C4-2B (cell line): ENCODE measurements at regions not wholly inside any gene's neighbourhood (a gene's known extent, or its start where the extent isn't known, plus 50 kb on each side); places are given as distances from the start of the nearest gene placed in this dataset.
A peak's percentile ranks its signal among the peaks of the same experiment; 100 is the strongest.

Source experiments
- H3K27ac ChIP-seq: fragments of 450-650 bp; 2 replicates; pipeline ENCODE4 v1.5.1; 2017
- ZFX ChIP-seq: fragments of 450-650 bp; IDR thresholded peaks from 2 replicates; pipeline ENCODE4 v1.6.1; 2017
- TF ChIP-seq, protein P1 (sequence below): fragments of 450-650 bp; conservative IDR thresholded peaks from 2 replicates; pipeline ENCODE4 v1.5.1; 2017; ENCODE audit warnings: mild to moderate bottlenecking

DNA sequence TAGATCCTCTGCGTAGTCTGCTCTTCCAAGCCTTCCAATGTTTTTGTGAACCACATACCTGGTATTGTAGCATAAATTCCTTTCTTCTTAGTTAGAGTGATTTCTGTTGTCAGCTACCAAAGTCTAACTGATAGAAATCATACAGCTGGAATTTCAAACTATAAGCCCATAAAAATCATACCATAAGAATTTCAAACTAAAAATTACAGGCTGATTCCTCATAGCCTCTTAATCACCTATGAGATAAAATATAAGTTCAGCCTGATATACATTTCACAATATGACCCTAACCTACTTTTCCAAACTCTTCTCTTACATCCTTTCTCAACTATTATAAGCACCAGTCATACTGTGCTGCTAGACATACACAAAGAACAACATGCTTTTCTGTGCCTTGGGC is 64.8 kb downstream of the PTHLH start:
- TF ChIP-seq, protein P1, sequence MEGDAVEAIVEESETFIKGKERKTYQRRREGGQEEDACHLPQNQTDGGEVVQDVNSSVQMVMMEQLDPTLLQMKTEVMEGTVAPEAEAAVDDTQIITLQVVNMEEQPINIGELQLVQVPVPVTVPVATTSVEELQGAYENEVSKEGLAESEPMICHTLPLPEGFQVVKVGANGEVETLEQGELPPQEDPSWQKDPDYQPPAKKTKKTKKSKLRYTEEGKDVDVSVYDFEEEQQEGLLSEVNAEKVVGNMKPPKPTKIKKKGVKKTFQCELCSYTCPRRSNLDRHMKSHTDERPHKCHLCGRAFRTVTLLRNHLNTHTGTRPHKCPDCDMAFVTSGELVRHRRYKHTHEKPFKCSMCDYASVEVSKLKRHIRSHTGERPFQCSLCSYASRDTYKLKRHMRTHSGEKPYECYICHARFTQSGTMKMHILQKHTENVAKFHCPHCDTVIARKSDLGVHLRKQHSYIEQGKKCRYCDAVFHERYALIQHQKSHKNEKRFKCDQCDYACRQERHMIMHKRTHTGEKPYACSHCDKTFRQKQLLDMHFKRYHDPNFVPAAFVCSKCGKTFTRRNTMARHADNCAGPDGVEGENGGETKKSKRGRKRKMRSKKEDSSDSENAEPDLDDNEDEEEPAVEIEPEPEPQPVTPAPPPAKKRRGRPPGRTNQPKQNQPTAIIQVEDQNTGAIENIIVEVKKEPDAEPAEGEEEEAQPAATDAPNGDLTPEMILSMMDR = no peak
- TF ChIP-seq ZFX = no peak
- peak overlapping the region; percentile 75; the same call in 1 of the 2 replicates for H3K27ac ChIP-seq

DNA sequence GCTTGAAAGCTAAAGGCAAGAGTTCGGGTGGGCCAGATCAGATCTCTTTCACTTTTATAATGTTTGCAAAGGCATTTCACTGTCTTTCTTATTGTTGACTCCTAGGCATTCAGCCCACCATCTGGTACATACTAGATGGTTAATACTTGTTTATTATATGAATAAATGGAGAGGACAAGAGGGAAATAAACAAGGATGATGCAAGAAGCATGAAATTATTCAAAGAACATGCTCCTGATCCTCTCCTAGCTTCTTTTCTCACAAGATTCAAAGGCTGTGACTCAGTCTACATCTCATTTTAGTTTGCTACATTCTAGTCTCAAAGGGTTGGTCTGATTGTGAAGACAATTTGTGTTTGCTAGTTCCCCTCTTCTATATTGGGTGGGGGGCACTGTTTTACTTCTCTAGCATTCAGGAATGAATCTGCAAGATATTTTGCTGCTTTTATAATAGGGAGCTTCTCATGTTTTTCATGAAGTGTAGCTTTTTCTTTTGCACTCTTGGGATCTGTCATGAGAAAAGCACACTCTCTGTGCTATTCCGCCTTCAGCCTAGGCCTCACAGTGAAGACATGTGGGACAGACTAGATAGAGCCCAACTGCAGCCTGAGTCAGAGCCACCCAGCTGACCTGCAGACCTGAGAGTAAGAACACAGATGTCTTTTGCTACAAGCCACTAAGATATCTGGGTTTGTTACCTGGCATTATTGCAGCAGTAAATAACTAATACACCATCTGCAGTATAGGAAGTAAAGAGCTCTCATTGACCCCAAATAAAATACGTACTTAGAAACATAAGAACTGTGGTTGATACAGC is 65.7 kb downstream of the PTHLH start:
- TF ChIP-seq ZFX = 0 out of 2 replicates have a peak, but pooled peaks have one; percentile 21
- TF ChIP-seq, protein P1 = no peak
- peak overlapping the region; percentile 75; the same call in 1 of the 2 replicates for H3K27ac ChIP-seq

DNA sequence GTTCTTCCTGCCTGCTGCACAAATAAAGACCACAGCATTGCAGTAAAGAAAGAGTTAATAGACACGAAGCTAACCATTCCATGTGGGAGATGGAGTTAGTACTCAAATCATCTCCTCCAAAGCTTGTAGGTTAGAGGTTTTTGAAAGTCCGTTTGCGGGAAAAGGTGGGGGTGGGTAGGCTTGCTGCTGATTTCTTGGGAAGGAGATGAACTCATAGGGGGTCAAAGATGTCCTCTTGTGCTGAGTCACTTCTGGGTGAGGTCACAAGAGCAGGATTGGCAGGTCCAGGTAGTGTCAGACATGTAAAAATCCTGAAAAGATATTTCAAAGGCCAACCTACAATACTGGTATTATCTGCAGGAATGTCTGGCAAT is 66.4 kb downstream of the PTHLH start:
- peak overlapping the region; percentile 74; the same call in 1 of the 2 replicates for H3K27ac ChIP-seq
- no peak for TF ChIP-seq ZFX
- TF ChIP-seq, protein P1 = no peak

DNA sequence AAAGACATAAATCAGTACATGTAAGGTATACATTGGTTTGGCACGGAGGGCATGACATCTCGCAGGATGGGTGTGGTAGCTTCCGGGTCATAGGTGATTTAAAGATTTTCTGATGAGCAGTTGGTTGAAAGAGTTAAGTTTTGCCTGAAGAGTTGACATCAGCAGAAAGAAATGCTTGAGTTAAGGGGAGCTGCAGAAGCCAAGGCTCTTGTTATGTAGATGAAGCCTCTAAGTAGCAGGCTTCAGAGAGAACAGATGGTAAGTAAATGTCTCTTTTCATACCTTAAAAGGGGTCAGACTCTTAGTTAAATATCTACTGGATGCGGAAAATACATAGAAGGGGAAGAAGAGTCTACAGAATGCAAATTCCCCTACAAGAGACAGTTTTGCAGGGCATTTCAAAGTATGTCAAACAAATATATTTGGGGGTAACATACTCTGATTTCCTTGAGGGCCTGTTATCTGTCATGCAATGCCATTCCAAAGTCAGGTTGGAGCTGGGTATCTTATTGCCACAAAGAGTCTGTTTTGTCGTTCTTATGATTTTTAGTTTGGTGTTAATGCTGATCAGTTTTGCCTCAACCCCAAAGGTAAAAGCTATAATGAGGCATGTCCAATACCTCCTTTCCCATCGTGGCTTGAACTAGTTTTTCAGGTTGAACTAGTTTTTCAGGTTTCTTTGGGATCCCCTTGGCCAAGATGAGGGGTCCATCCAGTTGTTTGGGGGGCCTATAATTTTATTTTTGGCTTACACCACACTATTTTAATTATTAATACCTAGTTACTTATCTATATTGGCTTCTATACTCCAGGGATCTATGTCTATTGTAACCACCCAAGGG is 67.0 kb downstream of the PTHLH start:
- no peak for TF ChIP-seq ZFX
- TF ChIP-seq, protein P1 = no peak
- peak overlapping the region; percentile 74; the same call in 1 of the 2 replicates for H3K27ac ChIP-seq

DNA sequence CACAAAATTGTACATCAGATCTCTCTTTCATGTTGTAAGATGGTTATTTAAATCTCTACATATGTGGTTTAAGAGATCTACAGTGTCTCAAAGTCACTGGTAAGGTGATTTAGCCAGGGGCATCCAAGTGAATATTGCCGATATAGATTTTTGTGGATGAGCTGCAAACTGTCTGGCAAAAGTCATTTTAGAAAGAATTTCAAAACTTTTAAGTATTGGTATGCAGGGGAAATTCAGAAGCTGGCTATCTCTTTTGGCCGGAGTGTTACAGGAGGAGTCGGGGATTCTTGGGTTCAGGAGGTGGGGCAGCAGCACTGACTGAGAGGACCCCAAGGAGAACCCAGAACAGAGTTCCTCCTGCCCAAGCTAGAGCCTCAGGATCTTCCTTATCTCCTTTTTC is 69.9 kb downstream of the PTHLH start:
- TF ChIP-seq, protein P1 = no peak
- no peak for TF ChIP-seq ZFX
- no peak overlapping the region for H3K27ac ChIP-seq

DNA sequence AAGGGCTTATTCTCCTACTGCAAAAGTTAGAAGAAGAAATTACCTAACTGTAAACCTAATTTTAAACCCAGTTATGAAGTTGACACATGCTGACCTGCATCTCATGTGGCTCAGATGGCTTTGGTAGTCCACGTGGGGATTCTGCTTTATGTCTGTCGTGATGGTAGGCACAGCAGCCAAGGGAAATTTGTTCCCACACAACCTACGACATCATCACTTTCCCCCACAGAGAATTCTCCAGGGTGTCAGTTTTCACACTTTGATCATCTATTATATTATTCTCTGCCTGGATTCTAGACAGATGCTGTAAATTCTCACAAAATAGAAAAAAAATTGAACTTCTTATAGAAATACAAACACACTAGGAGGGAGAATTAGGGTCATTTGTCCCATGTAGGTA is 70.6 kb downstream of the PTHLH start:
- H3K27ac ChIP-seq = no peak overlapping the region
- no peak for TF ChIP-seq ZFX
- TF ChIP-seq, protein P1 = no peak
